GM10266 (cell line): ENCODE measurements at regions not wholly inside any gene's neighbourhood (a gene's known extent, or its start where the extent isn't known, plus 50 kb on each side); places are given as distances from the start of the nearest gene placed in this dataset.

Source experiments
- DNase-seq: peaks from one replicate; pipeline ENCODE4 v3.0.0; 2012; ENCODE audit errors: extremely low spot score
- TF ChIP-seq, protein P1 (sequence below): IDR thresholded peaks from 2 replicates; pipeline ENCODE4 v1.5.1; 2012; ENCODE audit warnings: mild to moderate bottlenecking, low read depth; ENCODE audit not compliant: control insufficient read depth, insufficient read depth; ENCODE audit errors: missing control alignments

DNA sequence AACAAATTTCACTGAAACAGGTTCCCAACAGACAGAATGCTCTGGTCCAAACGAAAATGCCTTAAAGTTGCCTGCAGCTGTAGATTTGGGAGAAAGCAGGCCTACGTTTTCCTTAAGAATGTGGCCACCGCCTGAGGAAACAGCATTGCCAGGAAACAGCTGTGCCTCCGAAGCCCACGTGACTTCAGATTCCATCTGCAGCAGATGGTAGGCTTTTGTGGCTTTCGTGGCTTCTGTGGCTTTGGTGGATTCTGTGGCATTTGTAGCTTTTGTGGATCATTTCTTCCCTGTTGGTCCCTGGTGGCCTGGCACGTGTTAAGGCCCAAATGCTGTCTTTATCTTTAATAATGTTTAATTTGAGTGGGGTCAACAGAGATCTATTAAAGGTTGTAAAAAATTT, 222.9 kb downstream of the TTLL2 start:
- DNase-seq: no peak
- TF ChIP-seq, protein P1, sequence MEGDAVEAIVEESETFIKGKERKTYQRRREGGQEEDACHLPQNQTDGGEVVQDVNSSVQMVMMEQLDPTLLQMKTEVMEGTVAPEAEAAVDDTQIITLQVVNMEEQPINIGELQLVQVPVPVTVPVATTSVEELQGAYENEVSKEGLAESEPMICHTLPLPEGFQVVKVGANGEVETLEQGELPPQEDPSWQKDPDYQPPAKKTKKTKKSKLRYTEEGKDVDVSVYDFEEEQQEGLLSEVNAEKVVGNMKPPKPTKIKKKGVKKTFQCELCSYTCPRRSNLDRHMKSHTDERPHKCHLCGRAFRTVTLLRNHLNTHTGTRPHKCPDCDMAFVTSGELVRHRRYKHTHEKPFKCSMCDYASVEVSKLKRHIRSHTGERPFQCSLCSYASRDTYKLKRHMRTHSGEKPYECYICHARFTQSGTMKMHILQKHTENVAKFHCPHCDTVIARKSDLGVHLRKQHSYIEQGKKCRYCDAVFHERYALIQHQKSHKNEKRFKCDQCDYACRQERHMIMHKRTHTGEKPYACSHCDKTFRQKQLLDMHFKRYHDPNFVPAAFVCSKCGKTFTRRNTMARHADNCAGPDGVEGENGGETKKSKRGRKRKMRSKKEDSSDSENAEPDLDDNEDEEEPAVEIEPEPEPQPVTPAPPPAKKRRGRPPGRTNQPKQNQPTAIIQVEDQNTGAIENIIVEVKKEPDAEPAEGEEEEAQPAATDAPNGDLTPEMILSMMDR: no peak

DNA sequence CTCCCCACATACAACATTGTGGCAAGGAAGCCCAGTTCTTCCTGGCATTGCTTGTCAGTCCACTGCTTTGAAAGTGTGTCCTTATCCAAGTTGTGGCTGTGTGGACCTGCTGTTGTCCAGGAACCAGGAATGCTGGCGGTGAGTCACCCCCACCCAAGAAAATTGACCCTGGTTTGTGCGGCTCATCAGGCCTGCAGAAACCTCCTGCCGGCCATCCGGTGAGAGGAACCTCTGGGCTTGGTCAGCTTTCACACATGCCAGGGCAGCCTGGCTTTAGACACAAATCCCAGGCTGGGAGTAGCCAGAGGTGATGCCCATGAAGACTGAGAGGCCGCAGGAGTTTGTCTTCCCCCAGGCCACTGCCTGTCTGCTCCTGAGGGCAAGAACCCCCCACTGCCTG, 223.6 kb downstream of the TTLL2 start:
- no peak for DNase-seq
- TF ChIP-seq, protein P1: no peak

DNA sequence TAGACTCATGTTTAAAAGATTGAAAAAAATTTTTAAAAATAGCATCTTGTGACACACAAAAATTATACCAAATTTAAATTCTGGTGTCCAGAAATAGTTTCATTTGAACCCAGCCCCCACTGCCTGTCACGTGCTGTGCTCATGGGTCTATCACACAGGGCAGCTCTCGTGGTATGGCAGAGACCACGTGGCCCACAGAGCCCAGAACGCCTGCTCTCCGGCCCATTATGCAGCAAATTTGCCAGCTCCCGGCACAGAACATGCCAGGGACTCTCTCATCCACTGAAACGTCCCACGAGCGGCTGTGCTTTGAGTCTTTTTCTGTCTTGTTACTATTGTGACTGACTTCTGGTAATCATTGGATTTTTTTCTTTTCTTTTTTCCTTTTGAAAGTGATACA, 224.3 kb downstream of the TTLL2 start:
- TF ChIP-seq, protein P1: no peak

DNA sequence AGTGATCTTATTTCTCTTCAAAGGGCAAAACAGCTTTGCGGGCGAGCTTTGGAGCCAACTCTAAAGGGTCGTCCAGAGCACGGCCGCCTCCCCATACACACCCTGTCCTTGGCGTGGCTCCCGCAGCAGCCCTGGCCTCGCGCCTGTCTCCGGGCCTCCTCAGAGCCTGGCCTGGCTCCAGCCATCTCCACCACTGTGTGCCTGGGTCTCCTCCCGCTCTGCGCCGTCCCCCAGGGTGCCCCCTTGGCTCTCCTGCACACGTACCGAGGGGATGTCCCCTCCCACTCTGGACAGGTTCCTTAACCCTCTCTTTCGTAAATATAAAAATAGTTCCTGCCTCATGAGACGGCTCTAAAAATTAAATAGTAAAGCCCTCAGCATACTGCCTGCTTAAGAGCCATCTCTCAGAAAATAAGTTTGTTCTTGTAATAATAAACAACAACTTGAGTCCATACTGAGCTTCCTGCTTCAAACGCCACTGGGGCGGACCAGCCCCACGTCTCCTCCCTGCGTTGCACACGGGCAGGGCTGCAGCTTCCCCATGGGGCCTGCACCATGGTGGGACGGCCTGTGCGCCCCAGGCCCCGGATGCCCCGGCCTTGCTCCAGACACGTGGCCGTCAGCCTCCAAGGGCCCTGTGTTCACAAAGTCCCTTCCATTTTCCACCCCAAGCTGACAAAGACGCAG, 226.2 kb downstream of the TTLL2 start:
- no peak for DNase-seq
- TF ChIP-seq, protein P1: no peak

More for the DNA sequence above, 224.3 kb downstream of the TTLL2 start:
- no peak for DNase-seq

DNA sequence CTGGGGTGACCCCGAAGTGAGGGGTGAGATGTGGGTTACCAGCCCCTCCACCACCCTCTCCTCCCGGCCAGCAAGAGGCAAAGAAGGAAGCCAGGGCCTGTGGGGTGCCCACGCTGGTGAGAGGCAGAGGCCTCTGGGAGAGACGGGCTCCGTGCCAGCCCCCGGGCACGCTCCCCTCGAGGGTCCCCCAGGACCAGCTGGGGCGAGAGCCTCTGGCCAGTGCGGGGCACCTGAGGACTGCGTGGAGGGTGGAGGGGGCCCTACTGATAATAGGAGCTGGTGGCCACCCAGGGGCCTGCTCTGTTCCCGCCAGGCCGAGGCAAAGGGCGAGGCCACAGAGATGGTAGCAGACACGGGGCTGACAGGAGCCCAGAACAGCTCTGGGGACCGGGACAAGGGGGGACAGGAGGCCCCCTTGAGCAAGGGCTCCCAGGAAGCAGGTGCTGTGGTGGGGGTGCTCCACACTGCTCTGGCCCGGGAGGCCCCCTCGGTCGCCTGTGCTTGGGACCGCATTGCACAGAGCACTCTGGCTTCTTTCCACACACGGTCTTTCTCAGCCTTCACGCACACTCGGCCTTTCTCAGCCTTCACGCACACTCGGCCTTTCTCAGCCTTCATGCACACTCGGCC, 226.9 kb downstream of the TTLL2 start:
- no peak for DNase-seq
- TF ChIP-seq, protein P1: no peak

DNA sequence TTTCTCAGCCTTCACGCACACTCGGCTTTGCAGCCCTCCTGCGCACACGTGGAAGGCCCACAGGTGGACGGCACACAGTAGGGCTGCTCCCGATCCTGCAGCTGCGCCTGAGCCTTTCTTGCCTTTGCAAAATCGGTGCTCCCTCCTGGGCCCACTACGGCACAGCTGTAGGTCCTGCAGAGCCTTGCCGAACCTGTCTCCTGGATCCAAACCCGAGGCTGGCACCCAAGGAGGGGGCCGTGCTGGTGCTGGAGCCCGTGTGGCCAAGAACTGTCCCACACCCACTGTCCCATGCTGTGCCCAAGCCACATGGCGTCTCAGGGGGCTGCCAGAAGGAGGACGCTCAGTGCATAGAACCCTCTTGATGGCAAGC, 227.4 kb downstream of the TTLL2 start:
- no peak for DNase-seq
- TF ChIP-seq, protein P1: no peak

DNA sequence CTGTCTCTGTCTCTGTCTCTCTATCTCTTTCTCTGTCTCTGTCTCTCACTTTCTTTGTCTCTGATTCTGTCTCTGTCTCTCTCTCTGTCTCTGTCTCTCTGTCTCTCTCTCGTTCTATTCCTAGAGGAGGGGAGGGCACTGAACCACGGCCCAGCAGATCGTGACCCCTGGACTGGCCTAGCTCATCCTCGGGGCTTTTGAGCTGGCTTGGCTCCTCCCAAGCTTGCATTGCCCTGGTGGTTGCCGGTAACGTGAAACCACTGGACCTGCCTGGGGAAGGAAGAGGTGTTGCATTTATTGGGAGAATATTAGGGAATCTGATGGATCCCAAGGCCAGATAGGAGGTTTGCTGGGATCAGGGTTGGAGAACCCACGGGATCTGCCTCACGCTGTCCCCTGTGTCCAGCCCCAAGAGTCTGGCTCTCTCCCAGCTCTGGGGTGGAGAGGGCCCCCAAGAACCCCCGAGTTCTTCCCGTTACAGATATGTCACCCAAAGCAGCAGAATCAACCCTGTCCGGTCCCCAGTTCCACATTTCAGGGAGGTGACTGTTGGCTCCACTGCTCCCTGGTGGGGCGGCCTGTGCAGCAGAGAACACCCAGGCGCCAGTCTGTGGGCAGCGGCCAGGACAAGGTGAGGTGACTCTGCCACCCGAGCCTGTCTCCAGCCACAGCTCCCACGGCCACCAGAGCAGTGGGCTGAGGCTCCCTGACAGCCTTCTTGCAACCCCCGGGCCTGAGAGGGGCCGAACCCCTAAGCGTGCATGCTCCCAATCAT, 228.3 kb downstream of the TTLL2 start:
- TF ChIP-seq, protein P1: no peak
- DNase-seq: no peak
